ENCODE measurements at regions not wholly inside any gene's neighbourhood (a gene's known extent, or its start where the extent isn't known, plus 50 kb on each side); places are given as distances from the start of the nearest gene placed in this dataset.

Small RNA genes lying in the stretch of these regions (small RNA-seq; reads per million reads assigned to genes)
- 0 reads per million in 4 donors for gene AL078604.3

Data from transverse colon (tissue), 4 donors.